HUDEP-2 (cell line): ENCODE measurements at regions not wholly inside any gene's neighbourhood (a gene's known extent, or its start where the extent isn't known, plus 50 kb on each side); places are given as distances from the start of the nearest gene placed in this dataset.
A peak's percentile ranks its signal among the peaks of the same experiment; 100 is the strongest.
"Not testable (repeated sequence)": the region's sequence is repeated elsewhere in the genome, so short reads cannot be mapped to it uniquely, and the experiment has no call there.

Experiments used
- DNase-seq, 76 experiments: peaks; one replicate each; lab custom pipeline; 2025; ENCODE audit not compliant: unreplicated experiment in 76 of 76; lab: John Stamatoyannopoulos, UW

DNA sequence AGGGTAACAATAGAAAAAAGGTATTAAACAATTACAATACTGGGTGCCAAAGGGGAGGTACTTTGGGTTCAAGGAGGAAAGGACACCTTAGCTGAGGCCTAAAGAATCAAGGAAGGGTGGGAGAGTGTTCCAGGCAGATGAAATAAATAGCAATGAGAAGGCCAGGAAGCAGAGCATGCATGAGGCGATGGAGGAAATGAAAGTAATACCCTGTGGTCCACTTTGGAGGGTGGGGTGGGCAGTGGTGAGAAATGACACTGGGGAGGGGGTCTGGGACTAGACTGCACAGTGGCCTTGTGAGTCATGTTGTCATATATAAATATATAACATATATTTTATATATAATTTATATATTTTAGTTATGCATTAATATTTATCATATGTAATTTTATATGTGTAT, 55.9 kb downstream of the BHLHE40 start:
- DNase-seq, result no peak

DNA sequence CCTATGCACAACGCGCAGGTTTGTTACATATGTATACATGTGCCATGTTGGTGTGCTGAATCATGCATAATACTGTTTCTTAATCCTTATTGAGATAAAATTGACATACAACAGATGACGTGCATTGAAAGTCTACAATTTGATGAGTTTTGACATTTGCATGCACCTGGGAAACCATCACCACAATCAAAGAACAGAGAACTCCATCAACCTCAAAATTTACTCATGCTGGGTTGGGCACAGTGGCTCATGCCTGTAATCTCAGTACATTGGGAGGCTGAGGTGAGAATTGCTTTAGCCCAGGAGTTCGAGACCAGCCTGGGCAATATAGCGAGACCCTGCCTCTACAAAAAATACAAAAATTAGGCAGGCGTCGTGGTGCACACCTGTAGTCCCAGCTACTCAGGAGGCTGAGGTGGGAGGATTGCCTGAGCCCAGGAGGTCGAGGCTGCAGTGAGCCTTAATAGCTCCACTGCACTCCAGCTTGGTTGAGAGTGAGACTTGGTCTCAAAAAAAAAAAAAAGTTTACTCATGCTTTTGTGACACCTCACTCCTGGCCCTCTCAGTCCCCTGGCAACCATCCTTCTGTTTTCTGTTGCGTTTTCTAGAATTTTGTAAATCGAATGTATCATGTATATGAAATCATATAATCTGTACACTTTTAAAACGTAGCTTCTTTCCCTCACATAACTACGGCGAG, 56.6 kb downstream of the BHLHE40 start:
- DNase-seq, result no peak

- DNase-seq, result no peak
Measured at GRCh38 chr3:5036392-5036766, 57.1 kb downstream of the BHLHE40 start.

- DNase-seq, result no peak
Measured at GRCh38 chr3:5036858-5037257, 57.6 kb downstream of the BHLHE40 start.

- no peak for DNase-seq
Measured at GRCh38 chr3:5039585-5039984, 60.3 kb downstream of the BHLHE40 start.

- no peak for DNase-seq
Measured at GRCh38 chr3:5041315-5041714, 62.1 kb downstream of the BHLHE40 start.

DNA sequence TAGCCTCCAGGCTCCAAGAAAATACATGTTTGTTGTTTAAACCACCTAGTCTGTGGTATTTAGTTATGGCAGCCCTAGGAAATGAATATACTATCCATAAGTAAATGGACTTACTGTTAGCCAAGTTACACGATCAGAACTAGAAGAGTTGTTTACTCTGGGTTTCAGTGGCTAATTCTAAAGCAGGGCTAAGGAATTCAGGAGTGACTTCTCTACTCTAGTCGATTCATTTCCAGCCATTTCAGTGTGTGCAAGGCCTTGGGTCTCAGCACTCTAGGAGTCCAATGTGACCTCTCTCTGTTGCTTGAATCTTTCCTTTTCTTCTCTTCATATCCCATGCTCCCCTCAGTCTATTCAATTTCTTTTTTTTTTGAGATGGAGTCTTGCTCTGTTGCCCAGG, 66.7 kb downstream of the BHLHE40 start:
- no peak for DNase-seq

GRCh38 chr3:5047764-5048419, 68.7 kb downstream of the BHLHE40 start:
- DNase-seq, result no peak

DNA sequence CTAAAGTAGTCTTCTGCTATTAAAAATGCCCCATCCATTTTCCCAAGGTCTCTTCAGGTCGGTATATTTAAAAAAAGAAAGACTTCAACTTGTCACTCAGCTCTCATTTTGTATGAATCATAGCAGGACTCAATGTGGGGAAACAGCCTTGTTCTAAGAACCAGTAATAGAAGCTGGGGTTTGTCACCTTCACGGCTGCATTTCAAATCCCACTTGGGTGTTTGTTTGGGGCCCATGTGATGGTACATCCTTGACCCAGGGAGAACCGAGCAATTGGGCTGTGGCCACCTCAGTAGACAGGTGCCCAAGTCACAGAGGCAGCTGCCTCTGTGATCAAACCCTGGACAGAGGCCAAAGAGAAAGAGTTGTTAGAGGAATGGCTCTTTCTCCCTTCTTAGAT, 70.3 kb upstream of the ARL8B start:
- no peak for DNase-seq

DNA sequence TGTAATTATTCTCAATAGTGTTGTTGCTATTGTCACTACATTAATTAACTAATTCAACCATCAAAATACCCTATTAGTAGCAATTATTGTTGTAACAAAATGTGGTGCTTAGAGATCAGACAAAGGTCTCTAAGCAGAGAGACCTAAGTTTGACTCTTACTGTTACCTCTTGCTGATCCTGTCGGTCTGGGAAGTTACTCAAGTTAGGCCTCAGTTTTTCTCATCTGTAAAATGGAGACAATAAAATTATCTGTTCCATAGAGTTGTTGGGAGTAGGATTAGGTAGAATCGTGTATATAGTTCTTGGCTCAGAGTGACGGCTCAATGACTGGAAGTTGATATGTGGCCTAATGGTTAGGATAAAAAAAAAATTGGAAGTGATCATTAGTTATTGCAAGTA, 69.8 kb upstream of the ARL8B start:
- DNase-seq, result no peak

- no peak for DNase-seq
Measured at GRCh38 chr3:5053021-5053831, 68.9 kb upstream of the ARL8B start.

- no peak for DNase-seq
Measured at GRCh38 chr3:5054098-5054497, 68.0 kb upstream of the ARL8B start.

DNA sequence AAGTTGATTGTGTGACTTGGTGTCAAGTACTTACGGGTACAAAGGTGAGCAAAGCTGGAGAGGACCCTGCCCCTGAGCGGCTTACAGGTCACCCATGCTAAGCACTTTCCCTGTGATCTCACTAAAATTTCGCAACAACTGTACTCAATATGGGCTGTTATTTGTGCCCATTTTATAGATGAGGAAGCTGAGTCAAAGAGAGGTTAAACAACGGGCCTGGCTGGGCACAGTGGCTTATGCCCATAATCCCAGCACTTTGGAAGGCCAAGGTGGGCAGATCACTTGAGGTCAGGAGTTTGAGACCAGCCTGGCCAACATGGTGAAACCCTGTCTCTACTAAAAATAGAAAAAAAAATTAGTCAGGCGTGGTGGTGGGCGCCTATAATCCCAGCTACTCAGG, 67.5 kb upstream of the ARL8B start:
- DNase-seq, result not testable (repeated sequence)

- no peak for DNase-seq
Measured at GRCh38 chr3:5055357-5056110, 66.6 kb upstream of the ARL8B start.

GRCh38 chr3:5056111-5056391, 66.0 kb upstream of the ARL8B start:
- DNase-seq, result no peak

DNA sequence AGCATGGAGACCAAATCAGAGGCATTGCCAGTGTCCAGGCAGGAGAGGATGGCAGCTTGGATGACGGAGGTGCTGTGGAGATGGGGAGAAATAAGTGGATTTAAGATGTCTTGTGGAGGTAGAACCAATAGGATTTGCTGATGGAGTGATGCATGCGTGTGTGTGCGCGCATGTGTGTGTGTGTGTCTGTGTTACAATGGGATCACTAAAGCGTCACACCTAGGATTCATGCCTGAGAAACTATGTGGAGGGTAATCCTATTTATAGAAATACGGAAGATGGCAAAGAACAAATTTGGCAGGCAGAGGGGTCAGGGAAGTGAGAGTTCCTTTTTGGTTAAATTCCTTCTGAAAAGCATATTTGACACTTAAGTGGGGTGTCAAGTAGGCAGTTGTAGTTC, 64.8 kb upstream of the ARL8B start:
- DNase-seq, result no peak

GRCh38 chr3:5057857-5058324, 64.2 kb upstream of the ARL8B start:
- peak in 68 of 76 experiments; percentile 2 to 78 (median 42) for DNase-seq

GRCh38 chr3:5058471-5058951, 63.6 kb upstream of the ARL8B start:
- no peak for DNase-seq

- no peak for DNase-seq
Measured at GRCh38 chr3:5059782-5060181, 62.3 kb upstream of the ARL8B start.

GRCh38 chr3:5061218-5061569, 60.9 kb upstream of the ARL8B start:
- DNase-seq, result no peak

DNA sequence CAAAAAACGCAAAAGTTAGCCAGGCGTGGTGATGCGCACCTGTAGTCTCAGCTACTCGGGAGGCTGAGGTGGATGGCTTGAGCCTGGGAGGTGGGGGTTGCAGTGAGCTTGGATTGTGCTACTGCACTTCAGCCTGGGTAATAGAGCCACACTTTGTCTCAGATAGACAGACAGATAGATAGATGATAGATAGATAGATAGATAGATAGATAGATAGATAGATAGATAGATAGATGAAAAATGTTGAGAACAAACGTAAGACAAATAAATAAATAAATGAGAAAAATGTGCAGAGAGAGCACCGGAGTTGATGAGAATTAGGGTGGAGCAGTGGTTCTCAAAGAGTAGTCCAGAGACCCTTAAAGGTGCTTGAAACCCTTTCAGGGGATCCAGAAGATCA, 58.4 kb upstream of the ARL8B start:
- no peak for DNase-seq
